HEK293 (cell line): ENCODE measurements at regions not wholly inside any gene's neighbourhood (a gene's known extent, or its start where the extent isn't known, plus 50 kb on each side); places are given as distances from the start of the nearest gene placed in this dataset.

Experiments used
- CTCF ChIA-PET: fragments of 350-600 bp; formaldehyde crosslinking; extraction: SDS; loops from one replicate; lab custom pipeline; 2021; ENCODE audit warnings: antibody characterized with exemption; lab: Yijun Ruan, JAX
- POLR2A ChIA-PET: fragments of 300-600 bp; formaldehyde crosslinking; extraction: SDS; loops from one replicate; lab custom pipeline; 2020; ENCODE audit warnings: antibody characterized with exemption, inconsistent platforms; lab: Yijun Ruan, JAX
- H3K27ac ChIP-seq: fragments of 200-500 bp; sonication (Bioruptor generic); 2 replicates; pipeline ENCODE4 v1.5.1; 2014; ENCODE audit warnings: low read depth, low read length, control low read depth, inconsistent platforms; ENCODE audit errors: extremely low read depth
- H3K36me3 ChIP-seq, 2 experiments: fragments of 200-500 bp in 1 of 2; sonication (Bioruptor generic) in 1 of 2; 1 replicate in 1 of 2; 2 replicates in 1 of 2; pipeline ENCODE4 v1.5.1; 2014 to 2017; ENCODE audit warnings: inconsistent platforms in 2 of 2, low read length in 2 of 2; ENCODE audit not compliant: control insufficient read depth in 2 of 2, insufficient read depth in 1 of 2
- H3K4me1 ChIP-seq: fragments of 200-500 bp; sonication (Bioruptor generic); 2 replicates; pipeline ENCODE4 v1.5.1; 2014; ENCODE audit warnings: mild to moderate bottlenecking, low read length, inconsistent platforms; ENCODE audit not compliant: control insufficient read depth, insufficient read depth
- H3K4me3 ChIP-seq: 2 replicates; pipeline ENCODE4 v1.5.1; 2011; ENCODE audit warnings: low read depth, mild to moderate bottlenecking, control low read depth, low read length, moderate library complexity
- H3K9me3 ChIP-seq: fragments of 200-500 bp; sonication (Bioruptor generic); 2 replicates; pipeline ENCODE4 v1.5.1; 2014; ENCODE audit warnings: low read depth, low read length, inconsistent platforms; ENCODE audit not compliant: control insufficient read depth, insufficient read depth
- EGR2 ChIP-seq: fragments of 450-650 bp; formaldehyde crosslinking; IDR thresholded peaks from 2 replicates; pipeline ENCODE4 v1.5.1; 2016; ENCODE audit warnings: low read depth, missing biosample characterization, missing genetic modification characterization
- ELK4 ChIP-seq: IDR thresholded peaks from 2 replicates; pipeline ENCODE4 v1.6.1; 2011; ENCODE audit warnings: mild to moderate bottlenecking, low read depth, low read length, borderline replicate concordance
- GFI1B ChIP-seq: fragments of 450-650 bp; formaldehyde crosslinking; IDR thresholded peaks from 2 replicates; pipeline ENCODE4 v1.5.1; 2016; ENCODE audit warnings: missing biosample characterization, missing genetic modification characterization
- HOXD13 ChIP-seq: sonication (generic); formaldehyde crosslinking; IDR thresholded peaks from 2 replicates; pipeline ENCODE4 v1.8.0; 2022; ENCODE audit warnings: missing genetic modification reagents, borderline replicate concordance
- IKZF3 ChIP-seq: fragments of 450-650 bp; IDR thresholded peaks from 2 replicates; pipeline ENCODE4 v1.5.0; 2018; ENCODE audit warnings: missing biosample characterization, mild to moderate bottlenecking, missing genetic modification characterization, moderate library complexity
- KLF16 ChIP-seq: fragments of 450-650 bp; formaldehyde crosslinking; IDR thresholded peaks from 2 replicates; pipeline ENCODE4 v1.5.1; 2017; ENCODE audit warnings: missing biosample characterization, missing genetic modification characterization
- OSR2 ChIP-seq: fragments of 450-650 bp; formaldehyde crosslinking; IDR thresholded peaks from 2 replicates; pipeline ENCODE4 v1.5.1; 2016; ENCODE audit warnings: missing biosample characterization, missing genetic modification characterization
- OVOL3 ChIP-seq: fragments of 450-650 bp; formaldehyde crosslinking; IDR thresholded peaks from 2 replicates; pipeline ENCODE4 v1.5.1; 2016; ENCODE audit warnings: missing biosample characterization, missing genetic modification characterization
- RBAK ChIP-seq: fragments of 450-650 bp; formaldehyde crosslinking; IDR thresholded peaks from 2 replicates; pipeline ENCODE4 v1.5.1; 2016; ENCODE audit warnings: missing biosample characterization, missing genetic modification characterization
- ZBTB20 ChIP-seq: fragments of 450-650 bp; formaldehyde crosslinking; IDR thresholded peaks from 2 replicates; pipeline ENCODE4 v1.5.1; 2016; ENCODE audit warnings: missing biosample characterization, missing genetic modification characterization
- ZBTB21 ChIP-seq: fragments of 450-650 bp; formaldehyde crosslinking; IDR thresholded peaks from 2 replicates; pipeline ENCODE4 v1.5.1; 2017; ENCODE audit warnings: missing biosample characterization, missing genetic modification characterization
- ZBTB8A ChIP-seq: fragments of 450-650 bp; formaldehyde crosslinking; IDR thresholded peaks from 2 replicates; pipeline ENCODE4 v1.5.1; 2016; ENCODE audit warnings: missing biosample characterization, missing genetic modification characterization
- ZFP41 ChIP-seq: fragments of 450-650 bp; formaldehyde crosslinking; IDR thresholded peaks from 2 replicates; pipeline ENCODE4 v1.5.1; 2016; ENCODE audit warnings: missing biosample characterization, missing genetic modification characterization, borderline replicate concordance
- ZNF140 ChIP-seq: fragments of 450-650 bp; formaldehyde crosslinking; IDR thresholded peaks from 2 replicates; pipeline ENCODE4 v1.5.1; 2016; ENCODE audit warnings: missing biosample characterization, missing genetic modification characterization
- ZNF18 ChIP-seq: fragments of 450-650 bp; formaldehyde crosslinking; IDR thresholded peaks from 2 replicates; pipeline ENCODE4 v1.5.1; 2016; ENCODE audit warnings: missing biosample characterization, missing genetic modification characterization
- ZNF202 ChIP-seq: fragments of 450-650 bp; formaldehyde crosslinking; IDR thresholded peaks from 2 replicates; pipeline ENCODE4 v1.5.1; 2016; ENCODE audit warnings: missing biosample characterization, missing genetic modification characterization, borderline replicate concordance
- ZNF214 ChIP-seq: fragments of 450-650 bp; formaldehyde crosslinking; IDR thresholded peaks from 2 replicates; pipeline ENCODE4 v1.5.1; 2017; ENCODE audit warnings: missing biosample characterization, mild to moderate bottlenecking, missing genetic modification characterization, borderline replicate concordance
- ZNF23 ChIP-seq: fragments of 450-650 bp; formaldehyde crosslinking; IDR thresholded peaks from 2 replicates; pipeline ENCODE4 v1.5.1; 2016; ENCODE audit warnings: missing biosample characterization, missing genetic modification characterization, borderline replicate concordance
- ZNF24 ChIP-seq: fragments of 450-650 bp; formaldehyde crosslinking; IDR thresholded peaks from 2 replicates; pipeline ENCODE4 v1.5.1; 2016; ENCODE audit warnings: missing biosample characterization, missing genetic modification characterization
- ZNF26 ChIP-seq: fragments of 450-650 bp; formaldehyde crosslinking; IDR thresholded peaks from 2 replicates; pipeline ENCODE4 v1.5.1; 2016; ENCODE audit warnings: missing biosample characterization, missing genetic modification characterization
- ZNF292 ChIP-seq: fragments of 450-650 bp; formaldehyde crosslinking; IDR thresholded peaks from 2 replicates; pipeline ENCODE4 v1.5.1; 2016; ENCODE audit warnings: low read depth, missing biosample characterization, missing genetic modification characterization, borderline replicate concordance
- ZNF302 ChIP-seq: fragments of 450-650 bp; formaldehyde crosslinking; IDR thresholded peaks from 2 replicates; pipeline ENCODE4 v1.5.1; 2016; ENCODE audit warnings: missing biosample characterization, missing genetic modification characterization, low read depth
- ZNF335 ChIP-seq: fragments of 450-650 bp; formaldehyde crosslinking; conservative IDR thresholded peaks from 2 replicates; pipeline ENCODE4 v1.5.1; 2016; ENCODE audit warnings: missing biosample characterization, missing genetic modification characterization
- ZNF391 ChIP-seq: fragments of 450-650 bp; formaldehyde crosslinking; IDR thresholded peaks from 2 replicates; pipeline ENCODE4 v1.5.1; 2016; ENCODE audit warnings: low read depth, missing biosample characterization, missing genetic modification characterization, borderline replicate concordance
- ZNF473 ChIP-seq: fragments of 450-650 bp; formaldehyde crosslinking; IDR thresholded peaks from 2 replicates; pipeline ENCODE4 v1.5.1; 2017; ENCODE audit warnings: missing biosample characterization, missing genetic modification characterization
- ZNF48 ChIP-seq: fragments of 450-650 bp; formaldehyde crosslinking; IDR thresholded peaks from 2 replicates; pipeline ENCODE4 v1.5.1; 2016; ENCODE audit warnings: missing biosample characterization, missing genetic modification characterization
- ZNF654 ChIP-seq: fragments of 450-650 bp; formaldehyde crosslinking; IDR thresholded peaks from 2 replicates; pipeline ENCODE4 v1.5.1; 2016; ENCODE audit warnings: low read depth, missing biosample characterization, missing genetic modification characterization
- ZNF785 ChIP-seq: fragments of 450-650 bp; formaldehyde crosslinking; IDR thresholded peaks from 2 replicates; pipeline ENCODE4 v1.5.1; 2016; ENCODE audit warnings: missing biosample characterization, missing genetic modification characterization
- ZNF843 ChIP-seq: fragments of 450-650 bp; formaldehyde crosslinking; IDR thresholded peaks from 2 replicates; pipeline ENCODE4 v1.5.1; 2016; ENCODE audit warnings: missing biosample characterization, missing genetic modification characterization

- no peak overlapping the region for H3K4me3 ChIP-seq
- ChIA-PET CTCF (interaction anchor here (0.6 kb wide), 1 partner anchor 295 kb away, joined by 4 read pairs; no protein-coding TSS in a partner anchor), POLR2A (no interaction called here)
- H3K9me3 ChIP-seq: no peaks in the 10 kb centered on the region
- H3K4me1 ChIP-seq: no peaks in the 10 kb centered on the region
- H3K36me3 ChIP-seq: no peaks in the 10 kb centered on the region
- TF ChIP-seq ZBTB8A: no peak
- no peak for TF ChIP-seq ZNF335
- TF ChIP-seq RBAK (tag by site-specific recombination): no peak
- no peak for TF ChIP-seq IKZF3 (tag by site-specific recombination)
- no peak for TF ChIP-seq ZNF26 (tag by site-specific recombination)
- H3K27ac ChIP-seq: no peak overlapping the region
Observed at GRCh38 chr16:48946686-48947370, 334.8 kb downstream of the CBLN1 start.

- Histone ChIP-seq H3K4me3 (no peak overlapping the region), H3K36me3 (no peaks in the 10 kb centered on the region), H3K9me3 (no peaks in the 10 kb centered on the region), H3K27ac (no peak overlapping the region), H3K4me1 (no peaks in the 10 kb centered on the region)
- no peak for TF ChIP-seq KLF16 (tag by site-specific recombination)
- TF ChIP-seq ZNF654: no peak
- no peak for TF ChIP-seq ELK4
- TF ChIP-seq GFI1B (tag by site-specific recombination): no peak
- TF ChIP-seq ZNF202 (tag by site-specific recombination): no peak
- TF ChIP-seq ZBTB21 (tag by site-specific recombination): no peak
- no peak for TF ChIP-seq OVOL3 (tag by site-specific recombination)
- TF ChIP-seq HOXD13 (CRISPR knock-in tag): no peak
- CTCF ChIA-PET: no interaction called here
- POLR2A ChIA-PET: no interaction called here
Observed at GRCh38 chr16:48942996-48943395, 333.0 kb upstream of the N4BP1 start.

GRCh38 chr16:48936811-48937210 is 326.8 kb upstream of the N4BP1 start:
- Histone ChIP-seq H3K36me3 (no peaks in the 10 kb centered on the region), H3K4me1 (no peaks in the 10 kb centered on the region), H3K9me3 (no peaks in the 10 kb centered on the region), H3K27ac (no peak overlapping the region), H3K4me3 (no peak overlapping the region)
- POLR2A ChIA-PET: no interaction called here
- CTCF ChIA-PET: no interaction called here
- TF ChIP-seq ZNF292 (tag by site-specific recombination): no peak
- TF ChIP-seq ZNF302 (tag by site-specific recombination): no peak
- TF ChIP-seq ZNF843 (tag by site-specific recombination): no peak
- no peak for TF ChIP-seq ZNF473 (tag by site-specific recombination)
- no peak for TF ChIP-seq ZNF48 (tag by site-specific recombination)
- TF ChIP-seq ZBTB20 (tag by site-specific recombination): no peak
- TF ChIP-seq ZNF23 (tag by site-specific recombination): no peak
- TF ChIP-seq ZNF18 (tag by site-specific recombination): no peak
- no peak for TF ChIP-seq ZBTB8A
- TF ChIP-seq ZNF391: no peak
- TF ChIP-seq ZNF214 (tag by site-specific recombination): no peak
- TF ChIP-seq ZNF140 (tag by site-specific recombination): no peak
- no peak for TF ChIP-seq EGR2 (tag by site-specific recombination)
- TF ChIP-seq ZNF785 (tag by site-specific recombination): no peak
- TF ChIP-seq ZFP41: no peak
- no peak for TF ChIP-seq OSR2 (tag by site-specific recombination)
- TF ChIP-seq ZNF24 (tag by site-specific recombination): no peak
